ENCODE measurements at regions not wholly inside any gene's neighbourhood (a gene's known extent, or its start where the extent isn't known, plus 50 kb on each side); places are given as distances from the start of the nearest gene placed in this dataset.

- TF ChIP-seq CTCF (IDR thresholded peaks at IDR 0.05) = no peak
- no peak for TF ChIP-seq ATF3 (CRISPR knock-in tag; conservative IDR thresholded peaks at IDR 0.05)
- TF ChIP-seq CREM (CRISPR knock-in tag; IDR thresholded peaks at IDR 0.05) = no peak
- no peak for TF ChIP-seq ATF1 (CRISPR knock-in tag; IDR thresholded peaks at IDR 0.05)
- no peak for TF ChIP-seq MAX (CRISPR knock-in tag; IDR thresholded peaks at IDR 0.05)
- no peak for TF ChIP-seq ATF2 (CRISPR knock-in tag; IDR thresholded peaks at IDR 0.05; ENCODE audit: borderline replicate concordance, low read depth)
- no peak for TF ChIP-seq ETV6 (CRISPR knock-in tag; IDR thresholded peaks at IDR 0.05)
- TF ChIP-seq USF1 (CRISPR knock-in tag; IDR thresholded peaks at IDR 0.05) = no peak
- TF ChIP-seq CREB1 (CRISPR knock-in tag; IDR thresholded peaks at IDR 0.05) = no peak
- no peak for TF ChIP-seq ZNF232 (CRISPR knock-in tag; IDR thresholded peaks at IDR 0.05)
Observed at GRCh38 chr3:177341736-177342419, 144.6 kb upstream of the TBL1XR1 start.
